ENCODE measurements at regions not wholly inside any gene's neighbourhood (a gene's known extent, or its start where the extent isn't known, plus 50 kb on each side); places are given as distances from the start of the nearest gene placed in this dataset.

DNA sequence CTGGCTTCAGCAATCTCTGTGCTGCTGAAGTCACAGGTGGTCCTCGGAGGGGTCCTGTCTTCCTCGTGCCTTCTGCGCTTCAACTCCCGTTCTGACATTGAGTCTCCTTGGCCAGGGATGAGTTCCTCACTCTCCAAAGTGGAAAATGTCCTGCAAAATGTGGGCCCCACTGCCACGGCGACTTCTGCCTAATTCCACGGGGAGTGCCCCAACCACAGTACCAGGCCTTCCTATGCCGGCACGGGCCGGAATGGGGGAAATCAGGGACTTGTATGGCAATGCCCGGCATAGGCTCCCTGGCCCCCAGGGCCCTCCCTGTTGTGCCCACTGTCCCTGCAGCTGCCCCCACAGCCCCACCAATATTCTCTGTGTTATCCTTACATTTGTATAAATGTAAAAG is 420.5 kb downstream of the TCERG1L start:
- H3K27me3 ChIP-seq (ENCODE audit: insufficient read depth, low read length) = no peaks in the 10 kb centered on the region; the same call in 1 of the 2 replicates
- no peaks in the 10 kb centered on the region for H3K9me3 ChIP-seq (ENCODE audit: low read length)
- no peaks in the 10 kb centered on the region for H3K9me2 ChIP-seq (ENCODE audit: low read depth, low read length)
- TF ChIP-seq, protein P1, sequence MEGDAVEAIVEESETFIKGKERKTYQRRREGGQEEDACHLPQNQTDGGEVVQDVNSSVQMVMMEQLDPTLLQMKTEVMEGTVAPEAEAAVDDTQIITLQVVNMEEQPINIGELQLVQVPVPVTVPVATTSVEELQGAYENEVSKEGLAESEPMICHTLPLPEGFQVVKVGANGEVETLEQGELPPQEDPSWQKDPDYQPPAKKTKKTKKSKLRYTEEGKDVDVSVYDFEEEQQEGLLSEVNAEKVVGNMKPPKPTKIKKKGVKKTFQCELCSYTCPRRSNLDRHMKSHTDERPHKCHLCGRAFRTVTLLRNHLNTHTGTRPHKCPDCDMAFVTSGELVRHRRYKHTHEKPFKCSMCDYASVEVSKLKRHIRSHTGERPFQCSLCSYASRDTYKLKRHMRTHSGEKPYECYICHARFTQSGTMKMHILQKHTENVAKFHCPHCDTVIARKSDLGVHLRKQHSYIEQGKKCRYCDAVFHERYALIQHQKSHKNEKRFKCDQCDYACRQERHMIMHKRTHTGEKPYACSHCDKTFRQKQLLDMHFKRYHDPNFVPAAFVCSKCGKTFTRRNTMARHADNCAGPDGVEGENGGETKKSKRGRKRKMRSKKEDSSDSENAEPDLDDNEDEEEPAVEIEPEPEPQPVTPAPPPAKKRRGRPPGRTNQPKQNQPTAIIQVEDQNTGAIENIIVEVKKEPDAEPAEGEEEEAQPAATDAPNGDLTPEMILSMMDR (IDR thresholded peaks at IDR 0.05; ENCODE audit: low read length) = no peak
- no peak for TF ChIP-seq EZH2 (IDR thresholded peaks at IDR 0.05; ENCODE audit: borderline replicate concordance, low read length)
- H4K20me1 ChIP-seq (ENCODE audit: insufficient read depth, low read length) = no peaks in the 10 kb centered on the region
- no peak overlapping the region for H3K4me2 ChIP-seq (ENCODE audit: low read length)
- H3K4me1 ChIP-seq (ENCODE audit: insufficient read depth, low read length, severe bottlenecking) = no peaks in the 10 kb centered on the region
- no peaks in the 10 kb centered on the region for H3F3A ChIP-seq (ENCODE audit: insufficient read depth, low read length)
- no peak overlapping the region for H2AFZ ChIP-seq (ENCODE audit: low read length)
- no peak overlapping the region for H3K4me3 ChIP-seq (ENCODE audit: low read depth, low read length, poor library complexity, severe bottlenecking)
- H3K36me3 ChIP-seq (ENCODE audit: insufficient read depth, low read length) = no peaks in the 10 kb centered on the region
- H3K27ac ChIP-seq (ENCODE audit: low read depth, low read length, poor library complexity, severe bottlenecking) = no peak overlapping the region
- H3K79me2 ChIP-seq (ENCODE audit: insufficient read depth, low read length) = no peaks in the 10 kb centered on the region
- H3K9ac ChIP-seq (ENCODE audit: low read length) = no peak overlapping the region

DNA sequence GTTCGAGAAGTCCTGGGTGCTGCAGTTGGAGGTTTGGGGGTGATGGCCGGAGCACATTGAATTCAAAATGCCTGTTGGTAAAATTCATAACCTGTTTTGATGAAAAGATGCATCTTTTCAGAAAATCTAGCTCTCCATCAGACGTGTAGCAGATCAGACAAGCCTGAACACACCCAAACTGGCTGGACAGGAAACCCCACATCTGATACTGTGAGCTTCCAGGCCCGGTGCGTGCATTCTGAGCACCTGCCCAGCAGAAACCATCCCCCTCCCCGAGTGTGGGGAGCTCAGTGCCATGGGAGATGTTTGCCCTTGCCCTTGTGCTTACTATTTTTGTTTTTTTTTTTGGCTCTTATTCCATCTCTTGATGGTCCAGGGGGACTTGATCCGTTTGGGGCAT is 417.1 kb downstream of the TCERG1L start:
- Histone ChIP-seq H3F3A (ENCODE audit: insufficient read depth, low read length) (no peaks in the 10 kb centered on the region), H3K27ac (ENCODE audit: low read depth, low read length, poor library complexity, severe bottlenecking) (no peak overlapping the region), H4K20me1 (ENCODE audit: insufficient read depth, low read length) (no peaks in the 10 kb centered on the region), H3K9me2 (ENCODE audit: low read depth, low read length) (no peaks in the 10 kb centered on the region), H3K27me3 (ENCODE audit: insufficient read depth, low read length) (no peaks in the 10 kb centered on the region; the same call in 1 of the 2 replicates), H3K79me2 (ENCODE audit: insufficient read depth, low read length) (no peaks in the 10 kb centered on the region), H3K9ac (ENCODE audit: low read length) (no peak overlapping the region), H3K36me3 (ENCODE audit: insufficient read depth, low read length) (no peaks in the 10 kb centered on the region), H3K4me1 (ENCODE audit: insufficient read depth, low read length, severe bottlenecking) (no peaks in the 10 kb centered on the region), H3K4me2 (ENCODE audit: low read length) (no peak overlapping the region), H2AFZ (ENCODE audit: low read length) (no peak overlapping the region), H3K9me3 (ENCODE audit: low read length) (no peaks in the 10 kb centered on the region), H3K4me3 (ENCODE audit: low read depth, low read length, poor library complexity, severe bottlenecking) (no peak overlapping the region)
- TF ChIP-seq, protein P1 (IDR thresholded peaks at IDR 0.05; ENCODE audit: low read length) = no peak
- TF ChIP-seq EZH2 (IDR thresholded peaks at IDR 0.05; ENCODE audit: borderline replicate concordance, low read length) = no peak

DNA sequence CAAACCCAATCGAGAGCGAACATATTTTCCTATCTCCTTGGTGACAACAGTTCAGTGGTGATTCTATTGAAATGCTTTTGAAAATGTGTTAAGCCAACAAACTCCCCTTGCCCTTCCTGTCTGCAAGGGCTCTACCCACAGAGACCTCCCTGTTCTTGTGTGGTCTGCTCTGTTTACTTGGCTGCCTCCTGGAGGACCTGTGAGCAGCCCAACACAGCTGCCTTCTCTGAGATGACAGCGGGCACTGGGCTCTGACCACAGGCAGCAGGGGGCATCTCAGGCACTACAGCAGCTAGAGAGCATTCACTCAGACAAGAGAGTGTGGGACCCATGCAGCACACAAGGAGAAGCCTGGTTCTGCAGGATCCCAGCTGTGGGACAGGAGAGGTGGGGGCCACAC is 416.4 kb downstream of the TCERG1L start:
- TF ChIP-seq, protein P1 (IDR thresholded peaks at IDR 0.05; ENCODE audit: low read length) = no peak
- TF ChIP-seq EZH2 (IDR thresholded peaks at IDR 0.05; ENCODE audit: borderline replicate concordance, low read length) = no peak
- H3K4me2 ChIP-seq (ENCODE audit: low read length) = no peak overlapping the region
- H3K27ac ChIP-seq (ENCODE audit: low read depth, low read length, poor library complexity, severe bottlenecking) = no peak overlapping the region
- H3K9ac ChIP-seq (ENCODE audit: low read length) = no peak overlapping the region
- H2AFZ ChIP-seq (ENCODE audit: low read length) = no peak overlapping the region
- H3K36me3 ChIP-seq (ENCODE audit: insufficient read depth, low read length) = no peaks in the 10 kb centered on the region
- no peak overlapping the region for H3K4me3 ChIP-seq (ENCODE audit: low read depth, low read length, poor library complexity, severe bottlenecking)
- no peaks in the 10 kb centered on the region for H3K9me2 ChIP-seq (ENCODE audit: low read depth, low read length)
- no peaks in the 10 kb centered on the region for H3K79me2 ChIP-seq (ENCODE audit: insufficient read depth, low read length)
- H4K20me1 ChIP-seq (ENCODE audit: insufficient read depth, low read length) = no peaks in the 10 kb centered on the region
- no peaks in the 10 kb centered on the region for H3K4me1 ChIP-seq (ENCODE audit: insufficient read depth, low read length, severe bottlenecking)
- no peaks in the 10 kb centered on the region; the same call in 1 of the 2 replicates for H3K27me3 ChIP-seq (ENCODE audit: insufficient read depth, low read length)
- no peaks in the 10 kb centered on the region for H3F3A ChIP-seq (ENCODE audit: insufficient read depth, low read length)
- H3K9me3 ChIP-seq (ENCODE audit: low read length) = no peaks in the 10 kb centered on the region
